Mesenteric fat pad (tissue), 1 donor: ENCODE measurements at regions not wholly inside any gene's neighbourhood (a gene's known extent, or its start where the extent isn't known, plus 50 kb on each side); places are given as distances from the start of the nearest gene placed in this dataset.

ENCODE experiments used
- DNase-seq: peaks from one replicate; pipeline ENCODE4 v3.0.0-alpha.2; 2020; ENCODE audit warnings: low spot score
- donor health status: DM: yes; HTN: yes; CAD: no.

- DNase-seq = no peak
Observed at GRCh38 chr5:68740226-68740910, 353.4 kb upstream of the SLC30A5 start.

- no peak for DNase-seq
Observed at GRCh38 chr5:68744206-68744605, 349.6 kb upstream of the SLC30A5 start.

GRCh38 chr5:68745448-68745847, 348.4 kb upstream of the SLC30A5 start:
- DNase-seq = no peak

GRCh38 chr5:68746220-68746619, 347.6 kb upstream of the SLC30A5 start:
- no peak for DNase-seq

- no peak for DNase-seq
Observed at GRCh38 chr5:68746643-68747420, 347.0 kb upstream of the SLC30A5 start.

- no peak for DNase-seq
Observed at GRCh38 chr5:68747521-68747920, 346.3 kb upstream of the SLC30A5 start.

GRCh38 chr5:68748101-68748500, 345.7 kb upstream of the SLC30A5 start:
- no peak for DNase-seq

GRCh38 chr5:68749077-68749476, 344.7 kb upstream of the SLC30A5 start:
- no peak for DNase-seq

- no peak for DNase-seq
Observed at GRCh38 chr5:68749631-68750030, 344.2 kb upstream of the SLC30A5 start.

GRCh38 chr5:68751661-68752060, 342.2 kb upstream of the SLC30A5 start:
- no peak for DNase-seq

GRCh38 chr5:68754536-68754935, 339.3 kb upstream of the SLC30A5 start:
- DNase-seq = no peak

- no peak for DNase-seq
Observed at GRCh38 chr5:68755293-68755692, 338.5 kb upstream of the SLC30A5 start.

- DNase-seq = no peak
Observed at GRCh38 chr5:68757006-68757405, 336.8 kb upstream of the SLC30A5 start.

GRCh38 chr5:68757626-68758212, 336.1 kb upstream of the SLC30A5 start:
- no peak for DNase-seq

GRCh38 chr5:68759593-68759992, 334.2 kb upstream of the SLC30A5 start:
- DNase-seq = no peak

- no peak for DNase-seq
Observed at GRCh38 chr5:68762201-68762600, 331.6 kb upstream of the SLC30A5 start.

GRCh38 chr5:68766952-68767464, 326.8 kb upstream of the SLC30A5 start:
- no peak for DNase-seq

- DNase-seq = no peak
Observed at GRCh38 chr5:68770551-68770950, 323.3 kb upstream of the SLC30A5 start.

- DNase-seq = no peak
Observed at GRCh38 chr5:68771221-68771620, 322.6 kb upstream of the SLC30A5 start.

- no peak for DNase-seq
Observed at GRCh38 chr5:68771732-68772131, 322.1 kb upstream of the SLC30A5 start.

GRCh38 chr5:68776381-68776780, 317.4 kb upstream of the SLC30A5 start:
- DNase-seq = no peak

- no peak for DNase-seq
Observed at GRCh38 chr5:68777135-68777534, 316.7 kb upstream of the SLC30A5 start.
